Upper lobe of left lung (tissue), 4 donors: ENCODE measurements at regions not wholly inside any gene's neighbourhood (a gene's known extent, or its start where the extent isn't known, plus 50 kb on each side); places are given as distances from the start of the nearest gene placed in this dataset.

ENCODE experiments used
- POLR2A ChIP-seq, 4 donors: fragments of 450-650 bp; IDR thresholded peaks; one replicate each; pipeline ENCODE4 v1.5.1; 2016 to 2017; ENCODE audit warnings: antibody characterized with exemption in 4 of 4, mild to moderate bottlenecking in 2 of 4
- POLR2AphosphoS5 ChIP-seq, 2 donors: sonication (generic); formaldehyde crosslinking; IDR thresholded peaks; one replicate each; pipeline ENCODE4 v1.5.1; 2017; ENCODE audit warnings: antibody characterized with exemption in 2 of 2
- TF ChIP-seq, protein P1 (sequence below), 6 experiments: fragments of 450-650 bp in 4 of 6; fragments of 200-600 bp in 2 of 6; sonication (generic) in 2 of 6; IDR thresholded peaks; one replicate each; pipeline ENCODE4 v1.5.1; 2016 to 2019; ENCODE audit warnings: antibody characterized with exemption in 6 of 6

DNA sequence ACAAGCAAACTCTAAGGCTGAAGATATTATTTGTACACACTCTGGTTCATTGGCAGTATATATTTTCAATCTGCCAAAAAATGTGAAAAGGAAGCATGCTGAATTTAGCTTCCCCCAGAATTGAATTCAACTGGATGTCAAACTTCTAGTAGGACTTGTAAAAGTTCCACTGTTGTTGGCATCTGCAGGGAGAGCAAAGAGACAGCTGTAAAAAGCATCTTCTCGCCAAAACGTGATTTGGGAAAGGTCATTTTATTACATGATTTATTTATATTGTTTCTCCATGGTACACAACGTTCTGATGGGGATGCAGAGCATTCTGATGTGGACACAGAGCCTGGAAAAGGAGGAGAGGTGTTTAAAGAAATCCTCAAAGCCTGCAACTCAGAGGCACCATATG is 196.7 kb upstream of the ADAMTS9 start:
- TF ChIP-seq, protein P1, sequence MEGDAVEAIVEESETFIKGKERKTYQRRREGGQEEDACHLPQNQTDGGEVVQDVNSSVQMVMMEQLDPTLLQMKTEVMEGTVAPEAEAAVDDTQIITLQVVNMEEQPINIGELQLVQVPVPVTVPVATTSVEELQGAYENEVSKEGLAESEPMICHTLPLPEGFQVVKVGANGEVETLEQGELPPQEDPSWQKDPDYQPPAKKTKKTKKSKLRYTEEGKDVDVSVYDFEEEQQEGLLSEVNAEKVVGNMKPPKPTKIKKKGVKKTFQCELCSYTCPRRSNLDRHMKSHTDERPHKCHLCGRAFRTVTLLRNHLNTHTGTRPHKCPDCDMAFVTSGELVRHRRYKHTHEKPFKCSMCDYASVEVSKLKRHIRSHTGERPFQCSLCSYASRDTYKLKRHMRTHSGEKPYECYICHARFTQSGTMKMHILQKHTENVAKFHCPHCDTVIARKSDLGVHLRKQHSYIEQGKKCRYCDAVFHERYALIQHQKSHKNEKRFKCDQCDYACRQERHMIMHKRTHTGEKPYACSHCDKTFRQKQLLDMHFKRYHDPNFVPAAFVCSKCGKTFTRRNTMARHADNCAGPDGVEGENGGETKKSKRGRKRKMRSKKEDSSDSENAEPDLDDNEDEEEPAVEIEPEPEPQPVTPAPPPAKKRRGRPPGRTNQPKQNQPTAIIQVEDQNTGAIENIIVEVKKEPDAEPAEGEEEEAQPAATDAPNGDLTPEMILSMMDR (IDR thresholded peaks at IDR 0.05), result no peak
- TF ChIP-seq POLR2A (IDR thresholded peaks at IDR 0.05) (no peak), POLR2AphosphoS5 (IDR thresholded peaks at IDR 0.05) (peak; percentile 11 to 28)
